ENCODE measurements at regions not wholly inside any gene's neighbourhood (a gene's known extent, or its start where the extent isn't known, plus 50 kb on each side); places are given as distances from the start of the nearest gene placed in this dataset.

GRCh38 chr4:29521281-29521680, 1198.9 kb upstream of the PCDH7 start:
- Histone ChIP-seq H3K79me2 (ENCODE audit: insufficient read depth, low read length) (no peaks in the 10 kb centered on the region), H3K27ac (ENCODE audit: low read depth, low read length) (no peak overlapping the region), H3K27me3 (ENCODE audit: insufficient read depth, low read length) (no peaks in the 10 kb centered on the region), H4K20me1 (ENCODE audit: insufficient read depth) (no peaks in the 10 kb centered on the region), H3K9me2 (ENCODE audit: insufficient read depth) (no peaks in the 10 kb centered on the region), H3K9me3 (ENCODE audit: control insufficient read depth in 1 of 2, insufficient read depth in 1 of 2, low read depth in 1 of 2, low read length in 2 of 2) (no peaks in the 10 kb centered on the region), H3K9ac (ENCODE audit: low read length) (no peak overlapping the region), H2AFZ (ENCODE audit: low read depth, low read length, poor library complexity, severe bottlenecking) (peak overlapping the region; percentile 60), H3K4me3 (replicated peaks in 1 of 2; ENCODE audit: low read depth in 1 of 2, low read length in 2 of 2) (no peak overlapping the region), H3K4me2 (ENCODE audit: low read length) (no peak overlapping the region), H3K36me3 (ENCODE audit: control insufficient read depth in 1 of 2, insufficient read depth in 2 of 2, low read length in 2 of 2) (no peaks in the 10 kb centered on the region), H3K4me1 (ENCODE audit: control insufficient read depth in 1 of 2, insufficient read depth in 2 of 2, low read length in 2 of 2) (no peaks in the 10 kb centered on the region)
- TF ChIP-seq CBX3 (IDR thresholded peaks at IDR 0.05; ENCODE audit: low read depth) (no peak), TCF7L2 (IDR thresholded peaks at IDR 0.05; ENCODE audit: borderline replicate concordance, extremely low read depth, insufficient read depth, insufficient read length) (no peak), FOSL1 (IDR thresholded peaks at IDR 0.05; ENCODE audit: low read depth) (no peak), ELF1 (IDR thresholded peaks at IDR 0.05; ENCODE audit: borderline replicate concordance, low read depth) (no peak), REST (IDR thresholded peaks at IDR 0.05; ENCODE audit: low read depth) (no peak), ZBTB33 (IDR thresholded peaks at IDR 0.05; ENCODE audit: extremely low read depth, insufficient replicate concordance, low read length) (no peak), POLR2A (IDR thresholded peaks at IDR 0.05; ENCODE audit: borderline replicate concordance, extremely low read depth, insufficient read depth, insufficient read length) (no peak), SRF (IDR thresholded peaks at IDR 0.05; ENCODE audit: low read depth) (no peak), EZH2 (IDR thresholded peaks at IDR 0.05) (no peak), SIN3A (IDR thresholded peaks at IDR 0.05; ENCODE audit: low read depth) (no peak), CEBPB (IDR thresholded peaks at IDR 0.05; ENCODE audit: low read depth) (no peak), SP1 (IDR thresholded peaks at IDR 0.05; ENCODE audit: low read depth) (no peak)
- TF ChIP-seq, protein P1, sequence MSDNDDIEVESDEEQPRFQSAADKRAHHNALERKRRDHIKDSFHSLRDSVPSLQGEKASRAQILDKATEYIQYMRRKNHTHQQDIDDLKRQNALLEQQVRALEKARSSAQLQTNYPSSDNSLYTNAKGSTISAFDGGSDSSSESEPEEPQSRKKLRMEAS (IDR thresholded peaks at IDR 0.05), result no peak
- intact Hi-C loops (cut with micrococcal nuclease), result no loop called here
- ATAC-seq (no peak), DNase-seq (ENCODE audit: low read depth, low spot score) (no peak)
- no TSS peak for BruUV-seq (replicated peaks)
- ChIA-PET RAD21 (ENCODE audit: low non-redundant PET in 1 of 2, low total read pairs in 2 of 2, uncharacterized antibody in 2 of 2, unreplicated experiment in 2 of 2) (no interaction called here), CTCF (no interaction called here), POLR2A (no interaction called here)

All from HCT116 (cell line).